A172 (cell line): ENCODE measurements at regions not wholly inside any gene's neighbourhood (a gene's known extent, or its start where the extent isn't known, plus 50 kb on each side); places are given as distances from the start of the nearest gene placed in this dataset.

ENCODE experiments used
- DNase-seq: peaks from one replicate; pipeline ENCODE4 v3.0.0-alpha.2; 2015; ENCODE audit warnings: low spot score

- peak; percentile 87 for DNase-seq
These were observed 498.1 kb upstream of the TNC start for GRCh38 chr9:115615821-115616665.

- no peak for DNase-seq
These were observed 498.8 kb upstream of the TNC start for GRCh38 chr9:115616666-115617239.

- DNase-seq, result no peak
These were observed 507.3 kb upstream of the TNC start for GRCh38 chr9:115625251-115625650.

- no peak for DNase-seq
These were observed 508.0 kb upstream of the TNC start for GRCh38 chr9:115625954-115626353.

GRCh38 chr9:115627511-115627910, 509.6 kb upstream of the TNC start:
- no peak for DNase-seq

- DNase-seq, result no peak
These were observed 510.5 kb upstream of the TNC start for GRCh38 chr9:115628426-115628825.

- DNase-seq, result no peak
These were observed 512.2 kb upstream of the TNC start for GRCh38 chr9:115629879-115630840.

GRCh38 chr9:115632391-115632790, 514.4 kb upstream of the TNC start:
- DNase-seq, result no peak

GRCh38 chr9:115633104-115633503, 515.1 kb upstream of the TNC start:
- DNase-seq, result no peak

GRCh38 chr9:115635680-115636383, 517.8 kb upstream of the PAPPA start:
- no peak for DNase-seq

- DNase-seq, result no peak
These were observed 517.0 kb upstream of the PAPPA start for GRCh38 chr9:115636596-115636995.

- no peak for DNase-seq
These were observed 515.9 kb upstream of the PAPPA start for GRCh38 chr9:115637661-115638060.

GRCh38 chr9:115640887-115641286, 512.7 kb upstream of the PAPPA start:
- DNase-seq, result peak; percentile 65

GRCh38 chr9:115642285-115642684, 511.3 kb upstream of the PAPPA start:
- DNase-seq, result no peak

GRCh38 chr9:115643948-115644727, 509.5 kb upstream of the PAPPA start:
- DNase-seq, result no peak

- peak; percentile 90 for DNase-seq
These were observed 503.6 kb upstream of the PAPPA start for GRCh38 chr9:115649991-115650472.

GRCh38 chr9:115650768-115651167, 502.8 kb upstream of the PAPPA start:
- DNase-seq, result peak; percentile 27

GRCh38 chr9:115651461-115651860, 502.1 kb upstream of the PAPPA start:
- DNase-seq, result no peak

- no peak for DNase-seq
These were observed 500.4 kb upstream of the PAPPA start for GRCh38 chr9:115653171-115653606.

- DNase-seq, result no peak
These were observed 495.9 kb upstream of the PAPPA start for GRCh38 chr9:115657695-115658094.

- DNase-seq, result no peak
These were observed 488.1 kb upstream of the PAPPA start for GRCh38 chr9:115665519-115665918.
